DND-41 (cell line): ENCODE measurements at regions not wholly inside any gene's neighbourhood (a gene's known extent, or its start where the extent isn't known, plus 50 kb on each side); places are given as distances from the start of the nearest gene placed in this dataset.

Source experiments
- ATAC-seq: fragments of 200-7000 bp; cut with Tn5 transposase; 3 replicates; pipeline ENCODE4 v1.9.1; 2021; ENCODE audit warnings: low read depth; ENCODE audit not compliant: insufficient read depth
- DNase-seq: peaks from one replicate; pipeline ENCODE4 v3.0.0-alpha.2; 2020
- H2AFZ ChIP-seq: 2 replicates; pipeline ENCODE4 v1.6.0; 2012; ENCODE audit warnings: low read depth, low read length
- H3K27ac ChIP-seq: 2 replicates; pipeline ENCODE4 v1.5.1; 2012; ENCODE audit warnings: low read length, inconsistent platforms
- H3K27me3 ChIP-seq: fragments of 200-600 bp; sonication (generic); 2 replicates; pipeline ENCODE4 v1.6.0; 2012; ENCODE audit warnings: low read length, mild to moderate bottlenecking, inconsistent platforms; ENCODE audit not compliant: insufficient read depth, poor library complexity
- H3K36me3 ChIP-seq: 2 replicates; pipeline ENCODE4 v1.5.1; 2012; ENCODE audit warnings: low read length, inconsistent platforms; ENCODE audit not compliant: insufficient read depth
- H3K4me1 ChIP-seq: 2 replicates; pipeline ENCODE4 v1.5.1; 2012; ENCODE audit warnings: mild to moderate bottlenecking, low read length; ENCODE audit not compliant: insufficient read depth
- H3K4me2 ChIP-seq: 2 replicates; pipeline ENCODE4 v1.6.0; 2012; ENCODE audit warnings: mild to moderate bottlenecking, moderate library complexity, low read length, inconsistent platforms; ENCODE audit not compliant: insufficient read depth
- H3K4me3 ChIP-seq, 2 experiments: fragments of 200-600 bp in 1 of 2; shearing (Covaris generic) in 1 of 2; 2 replicates each; pipeline ENCODE4 v1.5.1; 2012 to 2016; ENCODE audit warnings: inconsistent platforms in 2 of 2, low read length in 2 of 2, mild to moderate bottlenecking in 2 of 2, low read depth in 1 of 2, moderate library complexity in 1 of 2
- H3K79me2 ChIP-seq: 2 replicates; pipeline ENCODE4 v1.6.0; 2012; ENCODE audit warnings: low read length, inconsistent platforms; ENCODE audit not compliant: insufficient read depth
- H3K9ac ChIP-seq: 2 replicates; pipeline ENCODE4 v1.6.0; 2012; ENCODE audit warnings: low read depth, mild to moderate bottlenecking, inconsistent platforms, low read length, moderate library complexity
- H3K9me3 ChIP-seq: 2 replicates; pipeline ENCODE4 v1.5.1; 2012; ENCODE audit warnings: low read length, moderate library complexity, mild to moderate bottlenecking, inconsistent platforms; ENCODE audit not compliant: insufficient read depth, severe bottlenecking
- H4K20me1 ChIP-seq: 2 replicates; pipeline ENCODE4 v1.6.0; 2012; ENCODE audit warnings: low read length; ENCODE audit not compliant: insufficient read depth
- CTCF ChIP-seq: IDR thresholded peaks from 2 replicates; pipeline ENCODE4 v1.5.1; 2012; ENCODE audit warnings: borderline replicate concordance, low read length, moderate library complexity, mild to moderate bottlenecking; ENCODE audit not compliant: poor library complexity, severe bottlenecking; ENCODE audit errors: extremely low read depth
- EZH2 ChIP-seq: IDR thresholded peaks from 3 replicates; pipeline ENCODE4 v1.6.1; 2012; ENCODE audit warnings: borderline replicate concordance, low read depth, mild to moderate bottlenecking, moderate library complexity, low read length, inconsistent platforms; ENCODE audit not compliant: severe bottlenecking

DNA sequence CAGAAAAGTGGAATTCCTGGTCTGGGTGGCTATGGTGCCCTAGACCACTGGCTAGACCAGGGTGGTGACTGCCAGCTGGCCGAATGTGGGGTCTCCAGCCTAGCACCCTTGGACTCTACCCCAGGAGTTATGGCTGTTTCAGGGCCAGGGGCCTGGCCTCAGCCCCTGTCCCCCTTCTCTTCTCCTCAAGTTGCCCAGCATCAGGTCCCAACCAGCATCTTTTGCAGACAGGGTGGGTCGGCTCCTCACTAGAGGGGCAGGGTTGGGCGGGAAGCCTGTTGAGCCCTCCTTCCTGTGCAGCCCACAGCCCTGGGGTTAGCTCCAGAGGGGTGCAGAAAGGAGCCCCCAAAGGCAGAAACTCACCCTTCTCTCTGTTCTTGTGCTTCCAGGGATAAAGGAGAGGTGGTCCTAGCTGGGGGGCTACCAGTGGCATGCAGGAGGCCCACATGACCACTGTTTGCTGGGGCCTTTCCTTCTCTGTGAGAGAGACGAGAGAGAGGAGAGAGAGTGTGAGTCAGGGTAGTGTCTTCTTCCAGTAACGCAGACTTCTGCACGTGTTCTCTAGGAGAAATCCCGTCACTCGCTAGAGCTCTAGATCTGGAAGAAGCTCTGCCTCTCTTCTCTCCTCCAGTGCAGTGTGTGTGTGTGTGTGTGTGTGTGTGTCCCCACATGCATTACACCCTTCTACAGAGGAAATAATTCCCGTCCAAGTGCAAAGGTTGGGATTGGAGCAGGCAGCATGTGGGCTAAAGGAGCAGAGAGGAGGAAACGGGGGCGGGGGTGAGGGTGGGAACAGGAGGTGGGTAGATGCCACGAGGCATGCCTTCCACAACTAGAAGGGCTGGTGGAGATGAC lies 209.4 kb downstream of the SEC14L1 start:
- Histone ChIP-seq H4K20me1 (no peaks in the 10 kb centered on the region), H3K4me1 (peaks cover 6% of the 10 kb centered on the region; the same call in 1 of the 2 replicates), H3K27ac (no peak overlapping the region), H3K9me3 (no peaks in the 10 kb centered on the region), H3K27me3 (no peaks in the 10 kb centered on the region), H3K9ac (no peak overlapping the region), H3K36me3 (no peaks in the 10 kb centered on the region), H2AFZ (no peak overlapping the region), H3K4me2 (no peak overlapping the region), H3K79me2 (no peaks in the 10 kb centered on the region), H3K4me3 (no peak overlapping the region)
- DNase-seq (no peak), ATAC-seq (peak; percentile 27; the same call in 1 of the 3 replicates)
- TF ChIP-seq EZH2 = no peak
- TF ChIP-seq CTCF = no peak

DNA sequence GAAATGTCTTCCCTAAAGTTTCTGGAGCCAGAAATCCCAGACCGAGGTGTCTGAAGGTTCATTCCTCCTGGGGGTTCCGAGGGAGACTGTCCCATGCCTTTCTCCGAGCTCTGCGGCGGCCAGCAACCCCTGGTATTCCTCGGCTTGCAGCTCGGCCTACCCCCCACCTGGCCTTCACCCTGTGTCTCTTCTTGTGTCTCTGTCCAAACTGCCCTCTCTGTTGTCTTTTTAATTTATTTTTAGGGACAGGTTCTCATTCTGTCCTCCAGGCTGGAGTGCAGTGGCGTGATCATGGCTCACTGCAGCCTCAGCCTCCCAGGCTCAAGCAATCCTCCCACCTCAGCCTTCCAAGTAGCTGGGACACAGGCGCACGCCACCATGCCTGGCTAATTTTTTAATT lies 211.7 kb downstream of the SEC14L1 start:
- Histone ChIP-seq H3K79me2 (no peaks in the 10 kb centered on the region), H3K4me3 (no peak overlapping the region), H3K4me1 (peaks cover 6% of the 10 kb centered on the region; the same call in 1 of the 2 replicates), H3K9ac (no peak overlapping the region), H2AFZ (no peak overlapping the region), H3K9me3 (no peaks in the 10 kb centered on the region), H3K27me3 (no peaks in the 10 kb centered on the region), H4K20me1 (no peaks in the 10 kb centered on the region), H3K4me2 (no peak overlapping the region), H3K27ac (no peak overlapping the region), H3K36me3 (no peaks in the 10 kb centered on the region)
- DNase-seq (no peak), ATAC-seq (no peak)
- no peak for TF ChIP-seq EZH2
- no peak for TF ChIP-seq CTCF

- no peak overlapping the region for H2AFZ ChIP-seq
- H3K4me1 ChIP-seq = peaks cover 6% of the 10 kb centered on the region; the same call in 1 of the 2 replicates
- no peaks in the 10 kb centered on the region for H3K79me2 ChIP-seq
- no peaks in the 10 kb centered on the region for H3K36me3 ChIP-seq
- DNase-seq (no peak), ATAC-seq (no peak)
- H3K4me2 ChIP-seq = no peak overlapping the region
- no peaks in the 10 kb centered on the region for H3K27me3 ChIP-seq
- no peak overlapping the region for H3K4me3 ChIP-seq
- no peaks in the 10 kb centered on the region for H4K20me1 ChIP-seq
- no peaks in the 10 kb centered on the region for H3K9me3 ChIP-seq
- no peak for TF ChIP-seq EZH2
- no peak for TF ChIP-seq CTCF
- no peak overlapping the region for H3K27ac ChIP-seq
- no peak overlapping the region for H3K9ac ChIP-seq
These were observed 212.2 kb downstream of the SEC14L1 start for GRCh38 chr17:77352996-77353395.
